NCI-H1092 treated with DMSO at 0.1 percent for 48 hours (cell line): ENCODE measurements at regions not wholly inside any gene's neighbourhood (a gene's known extent, or its start where the extent isn't known, plus 50 kb on each side); places are given as distances from the start of the nearest gene placed in this dataset.

ENCODE experiments used
- DNase-seq: peaks from one replicate; lab custom pipeline; 2025; lab: John Stamatoyannopoulos, UW

- DNase-seq: no peak
Observed at GRCh38 chr9:99365233-99365980, 143.3 kb downstream of the SEC61B start.

- no peak for DNase-seq
Observed at GRCh38 chr9:99366183-99366582, 144.1 kb downstream of the SEC61B start.

DNA sequence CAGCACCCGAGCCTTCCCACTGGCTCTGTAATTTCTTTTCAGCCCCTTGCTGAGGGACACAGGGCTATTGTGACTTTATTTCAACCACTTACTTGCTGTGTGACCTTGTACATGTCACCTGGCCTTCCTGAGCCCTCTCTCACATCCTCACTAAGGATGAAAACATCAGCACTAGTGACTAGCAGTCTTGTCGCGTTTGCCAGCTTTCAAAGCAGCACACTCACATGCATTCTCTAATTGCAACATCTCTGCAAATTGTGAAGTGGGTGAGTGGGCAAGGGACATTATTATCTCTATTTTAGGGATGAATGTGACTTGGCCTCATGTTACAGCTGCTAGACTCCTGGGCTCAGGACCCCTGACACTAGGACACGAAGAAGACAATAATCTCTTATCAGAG is 144.5 kb downstream of the SEC61B start:
- no peak for DNase-seq

DNA sequence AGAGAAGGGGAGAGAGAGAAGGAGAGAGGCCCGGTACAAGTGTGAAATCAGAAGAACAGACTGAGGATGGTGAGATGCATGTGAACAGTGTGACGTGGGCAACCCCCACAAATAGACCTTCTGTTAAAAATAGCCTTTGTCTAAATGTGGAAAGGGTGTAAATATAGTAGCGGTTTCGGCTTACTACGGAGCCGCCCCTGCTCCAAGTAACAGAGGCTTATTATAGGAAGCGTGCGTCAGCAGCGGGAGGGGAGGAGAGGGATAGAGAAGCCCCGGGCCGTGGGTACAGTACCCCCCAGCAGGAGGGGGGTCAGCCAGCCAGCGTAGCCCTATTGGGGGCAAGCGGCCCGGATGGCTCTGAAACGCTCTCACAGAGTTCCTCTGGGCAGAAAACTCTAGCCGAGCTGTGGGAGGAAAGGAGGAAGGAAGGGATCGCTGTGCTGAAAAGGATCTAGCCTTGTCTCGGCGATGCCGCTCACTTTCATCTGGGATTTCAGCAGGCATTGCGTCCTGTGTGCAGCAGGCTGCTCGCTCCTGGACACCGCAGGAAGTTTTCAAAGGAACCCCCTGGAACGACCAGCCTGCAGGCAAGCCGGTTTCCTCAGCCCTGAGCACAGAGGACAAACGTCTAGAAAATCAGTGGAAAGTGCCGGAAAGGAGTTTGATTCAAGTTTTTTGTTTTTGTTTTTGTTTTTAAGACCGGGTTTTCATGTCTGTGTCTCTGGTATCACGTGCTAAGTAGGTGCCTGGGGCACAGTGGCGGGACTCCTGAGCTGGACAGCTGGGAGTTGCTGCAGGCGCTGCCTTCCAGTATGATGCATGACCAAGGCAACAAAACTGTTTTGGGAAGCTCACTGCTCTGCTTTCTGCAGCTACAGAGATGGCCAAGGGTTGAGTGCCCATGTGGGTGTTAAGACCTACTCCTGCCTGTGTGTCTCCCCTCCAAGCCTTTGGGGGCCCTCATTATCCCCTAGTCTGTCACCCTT is 146.6 kb downstream of the SEC61B start:
- no peak for DNase-seq

DNA sequence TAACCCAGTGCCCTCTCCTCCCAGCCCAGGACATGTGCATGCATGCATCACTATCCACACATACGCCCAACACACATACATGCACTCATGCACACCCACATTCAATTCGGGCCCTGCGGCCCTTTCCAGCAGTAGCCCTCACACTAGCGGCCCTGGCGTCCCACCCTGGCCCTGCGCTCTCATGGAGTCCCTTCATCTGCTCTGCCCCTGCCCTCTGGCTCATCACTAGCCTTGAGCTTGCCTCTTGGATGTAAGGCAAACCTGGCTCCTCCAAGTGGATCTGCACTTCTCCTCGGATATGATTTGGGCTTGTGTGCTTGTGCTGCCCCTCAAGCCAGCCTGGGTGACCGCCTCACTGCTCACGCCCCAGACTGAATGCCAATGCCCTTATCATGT is 147.2 kb downstream of the SEC61B start:
- no peak for DNase-seq

- DNase-seq: no peak
Observed at GRCh38 chr9:99370376-99370775, 148.3 kb downstream of the SEC61B start.

DNA sequence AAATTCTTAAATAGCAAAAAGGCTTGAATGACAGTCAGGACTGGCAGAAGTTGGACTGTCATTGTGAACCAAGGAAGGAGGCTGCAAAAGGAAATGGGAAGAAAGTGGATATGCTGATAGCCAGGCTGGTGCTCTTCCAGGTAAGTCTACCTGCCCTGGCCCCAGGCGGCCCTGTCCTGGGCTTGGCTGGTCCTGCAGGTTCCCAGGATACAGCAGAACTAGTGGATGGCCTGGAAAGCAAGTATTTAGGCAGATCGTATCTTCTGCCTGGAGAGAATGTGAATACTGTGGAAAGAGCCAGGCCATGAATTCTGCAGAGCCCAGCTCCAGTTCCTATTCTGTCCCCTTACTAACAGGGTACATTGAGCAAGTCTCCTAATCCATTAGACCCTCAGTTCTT is 149.3 kb downstream of the SEC61B start:
- no peak for DNase-seq

- DNase-seq: no peak
Observed at GRCh38 chr9:99373912-99374311, 151.8 kb downstream of the SEC61B start.

- DNase-seq: no peak
Observed at GRCh38 chr9:99374793-99375192, 152.7 kb downstream of the SEC61B start.

GRCh38 chr9:99375481-99375880 is 153.4 kb downstream of the SEC61B start:
- DNase-seq: no peak

GRCh38 chr9:99377790-99378775 is 156.0 kb downstream of the SEC61B start:
- DNase-seq: no peak

- DNase-seq: no peak
Observed at GRCh38 chr9:99383536-99383935, 161.5 kb downstream of the SEC61B start.

GRCh38 chr9:99385215-99385614 is 163.1 kb downstream of the SEC61B start:
- DNase-seq: no peak

DNA sequence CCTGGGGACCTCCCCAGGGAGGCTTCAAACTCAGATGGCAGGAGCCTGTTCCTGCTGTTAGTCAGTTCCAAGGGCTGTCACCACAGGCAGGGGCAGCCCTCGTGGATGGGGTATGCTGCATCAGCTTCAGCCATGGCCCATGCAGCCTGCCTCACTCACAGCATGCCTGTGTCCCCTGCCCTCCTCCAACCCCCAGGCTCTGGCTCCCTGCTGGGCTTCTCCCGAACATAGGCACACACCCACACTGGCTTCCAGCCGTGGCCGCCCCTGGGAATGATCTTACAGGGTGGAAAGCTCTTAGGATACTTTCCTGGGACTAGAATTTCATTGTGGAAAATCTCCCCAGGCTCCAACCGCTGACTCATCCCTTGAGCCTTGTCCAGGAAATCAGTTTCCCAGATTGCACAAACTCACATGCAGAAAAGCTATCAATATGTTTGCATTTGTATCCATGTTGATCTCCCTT is 163.8 kb downstream of the SEC61B start:
- DNase-seq: no peak

DNA sequence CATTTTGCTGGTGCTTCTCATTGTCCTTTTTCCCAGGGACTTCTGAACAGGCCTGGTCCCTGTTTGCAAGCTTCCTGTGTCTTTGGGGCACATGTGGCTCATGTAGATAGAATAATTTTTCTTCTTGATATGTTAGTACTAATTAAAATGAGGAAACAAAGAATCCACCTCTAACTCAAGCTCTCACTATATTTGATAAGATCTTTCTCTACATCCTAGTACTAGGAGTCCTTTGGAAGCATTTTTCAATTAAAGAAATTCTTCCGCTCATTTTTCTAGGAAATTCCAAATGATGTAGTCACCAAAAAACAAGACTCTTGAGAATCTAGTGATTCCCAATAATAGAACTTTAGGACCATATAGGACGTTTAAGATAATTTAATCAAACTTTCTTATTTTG is 165.3 kb downstream of the SEC61B start:
- DNase-seq: no peak

DNA sequence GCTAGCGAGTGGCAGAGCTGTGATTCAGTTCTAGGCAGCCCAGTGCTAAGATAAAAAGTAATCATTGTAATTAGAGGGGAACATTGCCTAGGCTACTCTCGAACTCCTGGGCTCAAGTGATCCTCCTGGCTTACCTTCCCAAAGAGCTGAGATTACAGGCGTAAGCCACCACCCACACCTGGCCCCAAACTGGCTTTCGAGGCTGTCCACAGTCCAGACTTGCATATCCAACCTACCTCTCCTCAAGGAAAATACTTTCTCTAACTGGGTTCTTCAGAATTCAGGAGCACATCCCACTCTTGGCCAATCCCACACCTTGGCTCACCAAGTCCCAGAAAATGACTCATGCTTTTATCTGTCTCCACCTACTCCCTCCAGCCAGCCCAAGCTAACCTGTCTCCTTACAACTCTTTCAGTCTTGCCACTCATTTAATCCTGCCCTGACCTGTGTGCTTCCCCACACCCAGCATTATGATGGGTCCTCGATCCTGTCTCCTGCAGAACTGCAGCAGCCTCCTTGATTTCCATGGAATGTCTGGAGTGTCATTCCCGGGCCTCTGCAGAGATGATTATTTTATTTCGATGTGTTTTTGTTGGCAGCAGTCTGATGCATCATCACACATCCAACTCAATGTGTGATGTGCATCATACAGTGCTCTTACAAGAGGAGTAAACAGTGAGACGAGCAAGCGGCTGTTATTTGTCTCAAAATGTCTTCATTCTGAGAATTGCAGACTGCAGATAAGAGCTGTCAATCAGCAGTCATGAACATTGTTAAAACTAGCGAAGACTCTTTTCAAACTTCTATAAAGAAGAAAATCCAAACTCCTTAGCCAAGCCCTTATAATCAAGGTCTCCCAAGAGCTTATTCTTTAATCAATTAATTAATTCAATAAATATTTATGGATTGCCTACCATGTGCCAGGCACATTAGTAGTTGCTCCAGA is 167.3 kb downstream of the SEC61B start:
- no peak for DNase-seq

GRCh38 chr9:99391937-99392594 is 170.0 kb downstream of the SEC61B start:
- no peak for DNase-seq

DNA sequence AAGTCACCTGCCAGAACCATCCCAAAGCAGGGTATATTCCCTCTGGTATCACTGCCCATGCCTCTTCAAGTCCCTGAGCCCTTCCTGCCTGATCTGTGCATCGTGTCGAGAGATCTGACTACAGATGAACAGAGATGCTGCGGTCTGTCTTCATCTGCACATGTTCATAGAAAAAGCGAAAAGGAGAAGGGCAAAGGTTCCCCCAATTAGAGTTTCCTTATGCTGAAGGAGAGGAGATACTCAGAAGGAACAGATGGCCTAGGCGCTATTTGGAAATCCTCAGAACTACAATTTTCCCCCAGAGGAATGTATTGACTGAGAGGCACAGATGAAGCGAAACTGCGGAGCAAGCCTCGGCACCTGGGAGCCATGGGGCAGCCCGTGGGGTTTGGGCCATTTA is 170.9 kb downstream of the SEC61B start:
- no peak for DNase-seq

DNA sequence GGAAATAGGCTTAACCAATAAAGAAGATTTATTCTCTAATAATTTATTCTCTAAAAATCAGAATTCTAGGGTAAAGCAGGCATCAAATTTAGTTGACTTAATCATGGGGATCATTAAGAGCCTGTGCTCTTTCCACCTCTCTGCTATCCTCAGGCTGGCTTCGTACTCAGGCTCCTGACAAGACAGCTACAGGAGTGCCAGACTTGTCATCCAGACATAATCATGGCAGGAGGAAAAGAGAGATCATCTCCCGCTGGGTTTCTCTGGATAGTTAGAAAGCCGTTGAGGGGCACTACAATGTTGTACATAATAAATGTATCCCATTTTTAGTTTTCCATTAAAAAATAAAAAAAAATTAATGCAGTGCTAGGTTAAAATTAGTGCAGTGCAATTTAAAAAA is 171.9 kb downstream of the SEC61B start:
- no peak for DNase-seq

DNA sequence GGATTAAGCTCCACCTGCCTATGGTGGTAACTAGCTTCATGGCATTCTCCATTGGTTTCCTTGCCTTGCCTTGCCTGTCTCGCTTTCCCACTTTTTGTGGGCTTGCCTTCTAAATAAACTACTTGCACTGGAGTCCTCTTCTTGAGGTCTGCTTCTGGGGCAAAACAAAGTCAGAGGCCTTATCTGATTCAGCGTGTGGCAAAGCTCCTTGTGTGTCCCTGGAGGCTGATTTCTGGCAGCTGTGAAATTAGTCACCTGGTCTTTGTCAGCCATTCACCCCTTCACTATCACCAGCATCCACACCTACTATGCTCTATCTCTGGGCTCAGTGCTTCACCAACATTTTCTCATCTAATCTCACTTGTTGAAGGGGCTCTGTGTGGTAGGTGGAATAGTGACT is 176.2 kb downstream of the SEC61B start:
- DNase-seq: no peak
